NCI-H2227 (cell line): ENCODE measurements at regions not wholly inside any gene's neighbourhood (a gene's known extent, or its start where the extent isn't known, plus 50 kb on each side); places are given as distances from the start of the nearest gene placed in this dataset.

Experiments used
- DNase-seq: peaks from one replicate; lab custom pipeline; 2025; ENCODE audit not compliant: unreplicated experiment; lab: John Stamatoyannopoulos, UW

GRCh38 chr2:38427936-38428335 is 50.9 kb upstream of the ATL2 start:
- DNase-seq: no peak

- DNase-seq: peak; percentile 39
These were observed 50.0 kb upstream of the ATL2 start for GRCh38 chr2:38427054-38427453.
